ENCODE measurements at regions not wholly inside any gene's neighbourhood (a gene's known extent, or its start where the extent isn't known, plus 50 kb on each side); places are given as distances from the start of the nearest gene placed in this dataset.

DNA sequence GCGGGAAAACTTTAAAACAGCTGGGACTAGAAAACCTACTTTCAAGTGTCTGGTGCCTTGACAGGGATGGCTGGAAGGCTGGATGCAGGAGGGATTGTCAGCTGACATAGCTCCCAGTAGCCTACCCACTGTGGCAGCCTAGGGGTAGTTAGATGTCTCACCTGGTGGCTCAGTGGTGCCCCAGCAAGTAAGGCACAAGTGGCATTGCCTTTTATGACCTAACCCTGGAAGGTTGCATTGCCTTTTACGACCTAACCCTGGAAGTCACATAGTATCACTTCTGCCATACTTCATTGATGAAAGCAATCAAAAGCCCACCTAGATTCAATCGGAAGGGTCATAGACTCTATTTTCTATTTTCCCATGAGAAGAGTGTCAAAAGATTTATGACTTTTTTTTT is 724.7 kb upstream of the TBX3 start:
- TF ChIP-seq POLR2A (IDR thresholded peaks at IDR 0.05; ENCODE audit: low read length): no peak
- no peak for TF ChIP-seq GATA1 (IDR thresholded peaks at IDR 0.05; ENCODE audit: low read depth, low read length)

Measured in erythroblast (primary cell).